H1 (cell line): ENCODE measurements at regions not wholly inside any gene's neighbourhood (a gene's known extent, or its start where the extent isn't known, plus 50 kb on each side); places are given as distances from the start of the nearest gene placed in this dataset.

Source experiments
- ASH2L ChIP-seq: fragments of 200-600, 300-600 bp; sonication (generic); IDR thresholded peaks from one replicate; pipeline ENCODE4 v1.7.1; 2017; ENCODE audit warnings: low read length

DNA sequence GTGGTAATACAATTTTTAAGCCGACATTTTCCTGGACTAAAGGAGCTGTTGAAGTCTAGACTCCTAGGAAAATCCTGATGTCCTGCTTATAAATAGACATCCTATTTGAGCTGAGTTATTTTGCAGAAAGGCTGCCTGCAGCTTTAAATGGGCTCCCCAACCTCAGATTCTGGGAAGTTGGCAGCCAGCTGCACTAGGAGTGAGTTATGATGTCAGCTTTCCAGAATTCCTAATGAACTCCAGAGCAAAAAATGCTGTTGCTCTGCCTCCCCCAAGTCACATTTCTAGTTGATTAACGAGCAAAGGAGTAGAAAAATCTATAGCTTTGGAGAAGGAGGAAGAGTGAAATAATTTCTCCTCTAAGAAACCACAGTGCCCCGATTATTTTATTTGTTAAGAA is 346.3 kb upstream of the SULF2 start (continued):
- no peak for TF ChIP-seq ASH2L
